Right lobe of liver (tissue), 4 donors: ENCODE measurements at regions not wholly inside any gene's neighbourhood (a gene's known extent, or its start where the extent isn't known, plus 50 kb on each side); places are given as distances from the start of the nearest gene placed in this dataset.

Experiments
- CTCF ChIP-seq, 4 donors: fragments of 200-600 bp in 3 of 4; fragments of 450-650 bp in 1 of 4; IDR thresholded peaks; one replicate each; pipeline versions ENCODE4 v1.5.1 to v1.8.0; 2016 to 2022; ENCODE audit warnings: antibody characterized with exemption in 4 of 4, mild to moderate bottlenecking in 2 of 4
- POLR2A ChIP-seq: fragments of 450-650 bp; IDR thresholded peaks from one replicate; pipeline ENCODE4 v1.6.1; 2017; ENCODE audit warnings: antibody characterized with exemption, mild to moderate bottlenecking
- donor health status: DM: no; HTN: no; CAD: no.
- donor health status: DM: no; HTN: no; CAD: no.
- donor health status: DM: no; HTN: yes; CAD: no.

- no peak for TF ChIP-seq CTCF (IDR thresholded peaks at IDR 0.05)
- no peak for TF ChIP-seq POLR2A
Observed at GRCh38 chr13:62629618-62630017, 1214.0 kb upstream of the PCDH20 start.
